Stimulated activated naive CD8-positive, alpha-beta T cell treated with anti-CD3 and anti-CD28 coated beads, Interleukin-15, amount 100 ng/mL, for 72 hours (primary cell): ENCODE measurements at regions not wholly inside any gene's neighbourhood (a gene's known extent, or its start where the extent isn't known, plus 50 kb on each side); places are given as distances from the start of the nearest gene placed in this dataset.
A peak's percentile ranks its signal among the peaks of the same experiment; 100 is the strongest.
"Not testable (repeated sequence)": the region's sequence is repeated elsewhere in the genome, so short reads cannot be mapped to it uniquely, and the experiment has no call there.

Experiments
- ATAC-seq: fragments of 150-1000 bp; cut with Tn5 transposase; 2 replicates; pipeline ENCODE4 v1.10.0; 2021; ENCODE audit warnings: mild to moderate bottlenecking, moderate library complexity
- DNase-seq, 2 donors: peaks; one replicate each; pipeline ENCODE4 v3.0.0; 2021 to 2022
- H3K27ac Mint-ChIP-seq, 2 donors: one replicate each; pipeline ENCODE4 v1.8.0; 2022; ENCODE audit warnings: mild to moderate bottlenecking in 2 of 2, mixed read lengths in 2 of 2, moderate library complexity in 2 of 2
- H3K27me3 Mint-ChIP-seq: one replicate; pipeline ENCODE4 v1.8.0; 2022; ENCODE audit warnings: mixed read lengths
- H3K4me1 Mint-ChIP-seq: one replicate; pipeline ENCODE4 v1.8.0; 2022; ENCODE audit warnings: mild to moderate bottlenecking, mixed read lengths
- H3K4me3 Mint-ChIP-seq, 2 donors: one replicate each; pipeline ENCODE4 v1.8.0; 2022; ENCODE audit warnings: mild to moderate bottlenecking in 2 of 2, mixed read lengths in 2 of 2, moderate library complexity in 1 of 2
- H3K9me3 Mint-ChIP-seq, 2 donors: one replicate each; pipeline ENCODE4 v1.8.0; 2022; ENCODE audit warnings: mixed read lengths in 2 of 2

DNA sequence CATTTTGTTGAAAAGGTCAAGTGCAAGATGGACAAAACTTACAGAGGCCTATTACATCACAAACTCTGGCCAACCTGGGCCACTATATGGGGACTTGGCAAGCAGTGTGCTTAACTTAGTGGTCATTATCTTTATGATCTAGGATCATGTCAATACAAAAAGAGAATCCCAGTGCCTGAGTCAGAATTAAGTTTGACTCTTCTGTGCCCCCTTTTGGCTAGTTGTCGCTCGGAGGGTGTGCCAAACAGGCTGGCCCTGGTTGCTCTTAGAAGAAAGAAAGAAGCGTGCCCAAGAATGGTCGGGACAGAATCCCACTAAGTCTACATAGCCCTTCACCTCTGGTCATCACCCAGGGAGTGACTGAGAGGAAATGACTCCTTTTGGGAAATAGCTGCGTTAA is 100.1 kb downstream of the EIF4E start:
- no peak overlapping the region for H3K4me3 Mint-ChIP-seq
- H3K27ac Mint-ChIP-seq = no peak overlapping the region
- no peaks in the 10 kb centered on the region for H3K9me3 Mint-ChIP-seq
- DNase-seq = peak; percentile 7 to 22
- peaks cover 9% of the 10 kb centered on the region for H3K4me1 Mint-ChIP-seq
- peak; percentile 53 for ATAC-seq
- no peaks in the 10 kb centered on the region for H3K27me3 Mint-ChIP-seq

DNA sequence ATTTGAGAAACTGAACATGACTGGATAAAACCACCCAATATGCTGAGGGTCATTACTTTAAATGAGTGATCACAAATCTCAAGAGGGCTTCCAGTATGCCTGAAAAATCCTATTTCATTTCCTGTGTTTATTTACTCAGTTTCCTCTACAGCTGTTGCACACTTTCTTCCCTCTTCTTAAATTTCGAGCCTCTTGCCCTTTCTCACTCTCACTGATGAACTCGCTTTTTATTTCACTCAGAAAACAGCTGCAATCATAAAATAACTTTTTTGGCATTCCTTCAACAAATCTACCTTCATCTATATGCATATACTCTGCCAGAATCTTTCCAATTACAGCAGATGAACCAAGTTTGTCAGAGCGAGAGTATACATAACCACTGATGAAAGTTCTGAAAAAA is 101.3 kb downstream of the EIF4E start:
- H3K27me3 Mint-ChIP-seq = no peaks in the 10 kb centered on the region
- H3K4me1 Mint-ChIP-seq = peaks cover 9% of the 10 kb centered on the region
- no peak for DNase-seq
- no peaks in the 10 kb centered on the region for H3K9me3 Mint-ChIP-seq
- ATAC-seq = no peak
- no peak overlapping the region for H3K4me3 Mint-ChIP-seq
- H3K27ac Mint-ChIP-seq = no peak overlapping the region

DNA sequence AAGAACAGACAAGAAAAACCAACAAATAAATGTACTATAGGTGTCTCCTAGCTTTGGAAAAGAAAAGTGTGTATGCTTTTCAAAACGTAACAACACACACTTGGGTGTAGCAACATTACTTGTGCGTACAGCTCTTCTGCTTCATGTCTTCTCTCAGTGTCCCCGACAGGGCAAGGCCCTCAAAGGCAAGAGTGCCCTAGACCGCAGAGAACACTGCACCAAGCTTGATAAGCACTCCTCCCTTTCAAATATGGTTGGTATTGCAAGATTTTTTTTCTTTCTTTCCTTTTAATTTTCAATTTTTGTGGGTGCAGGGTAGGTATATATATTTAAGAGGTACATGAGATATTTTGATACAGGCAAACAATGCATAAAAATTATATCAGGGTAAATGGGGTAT is 106.8 kb downstream of the EIF4E start:
- H3K4me1 Mint-ChIP-seq = no peaks in the 10 kb centered on the region
- H3K4me3 Mint-ChIP-seq = no peak overlapping the region
- H3K27me3 Mint-ChIP-seq = no peaks in the 10 kb centered on the region
- ATAC-seq (no peak), DNase-seq (no peak)
- H3K27ac Mint-ChIP-seq = no peak overlapping the region
- H3K9me3 Mint-ChIP-seq = peaks cover 0 to 7% of the 10 kb centered on the region in 2 donors

DNA sequence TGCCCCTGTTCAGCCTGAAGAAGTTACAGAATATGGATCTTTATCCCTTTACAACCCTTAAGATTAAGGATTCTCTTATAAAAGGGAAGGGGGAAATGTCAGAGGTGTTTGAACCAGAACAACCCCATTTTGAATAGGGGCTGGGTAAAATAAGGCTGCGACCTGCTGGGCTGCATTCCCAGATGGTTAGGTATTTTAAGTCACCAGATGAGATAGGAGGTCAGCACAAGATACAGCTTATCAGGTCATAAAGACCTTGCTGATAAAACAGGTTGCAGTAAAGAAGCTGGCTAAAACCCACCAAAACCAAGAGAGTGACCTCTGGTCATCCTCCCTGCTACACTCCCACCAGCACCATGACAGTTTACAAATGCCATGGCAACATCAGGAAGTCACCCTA is 110.8 kb downstream of the EIF4E start:
- DNase-seq, H3K9me3 Mint-ChIP-seq, H3K4me3 Mint-ChIP-seq, H3K4me1 Mint-ChIP-seq, H3K27me3 Mint-ChIP-seq, H3K27ac Mint-ChIP-seq, ATAC-seq: not testable (repeated sequence)

DNA sequence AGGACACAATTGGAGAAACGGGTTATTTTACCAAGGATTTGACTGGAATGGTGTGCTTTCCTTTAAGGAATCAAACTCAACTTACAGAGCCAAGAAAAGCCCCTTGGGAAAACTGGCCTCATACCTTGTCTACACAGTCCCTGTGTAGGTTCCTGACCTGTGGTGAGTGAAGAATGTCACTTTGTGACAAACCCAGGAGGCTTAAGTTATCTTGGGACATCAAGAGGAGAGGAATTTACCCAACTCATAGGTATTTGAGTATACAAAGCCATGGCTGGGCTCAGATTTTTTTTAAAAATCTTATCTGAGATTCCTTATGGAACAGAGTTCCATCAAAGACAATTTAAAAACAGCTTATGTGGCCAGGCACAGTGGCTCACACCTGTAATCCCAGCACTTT is 112.1 kb downstream of the EIF4E start:
- ATAC-seq (no peak), DNase-seq (no peak)
- Mint-ChIP-seq H3K27ac (no peak overlapping the region), H3K27me3 (no peaks in the 10 kb centered on the region), H3K4me3 (no peak overlapping the region), H3K9me3 (peaks cover 0 to 7% of the 10 kb centered on the region in 2 donors), H3K4me1 (no peaks in the 10 kb centered on the region)

DNA sequence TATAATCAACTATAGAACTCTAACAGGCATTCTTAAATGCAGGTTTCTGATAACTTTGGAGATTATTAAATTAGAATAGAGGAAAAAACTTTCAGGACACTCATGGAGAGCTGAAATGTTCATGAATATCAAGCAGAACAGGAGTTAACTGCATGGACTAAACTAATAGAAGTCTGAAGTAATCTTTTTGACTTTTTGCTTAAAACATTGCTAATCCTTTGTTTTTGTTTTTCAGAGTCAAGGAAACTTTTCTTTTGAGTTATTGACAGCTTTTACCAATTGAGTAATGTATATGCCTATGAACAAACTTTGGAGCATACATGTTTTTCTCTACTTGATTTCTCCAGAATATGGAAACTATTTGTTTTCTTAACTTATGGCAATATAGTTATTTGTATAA is 112.5 kb downstream of the EIF4E start:
- Mint-ChIP-seq H3K27me3 (no peaks in the 10 kb centered on the region), H3K27ac (no peak overlapping the region), H3K4me1 (no peaks in the 10 kb centered on the region), H3K4me3 (no peak overlapping the region), H3K9me3 (peaks cover 0 to 7% of the 10 kb centered on the region in 2 donors)
- ATAC-seq (no peak), DNase-seq (no peak)

DNA sequence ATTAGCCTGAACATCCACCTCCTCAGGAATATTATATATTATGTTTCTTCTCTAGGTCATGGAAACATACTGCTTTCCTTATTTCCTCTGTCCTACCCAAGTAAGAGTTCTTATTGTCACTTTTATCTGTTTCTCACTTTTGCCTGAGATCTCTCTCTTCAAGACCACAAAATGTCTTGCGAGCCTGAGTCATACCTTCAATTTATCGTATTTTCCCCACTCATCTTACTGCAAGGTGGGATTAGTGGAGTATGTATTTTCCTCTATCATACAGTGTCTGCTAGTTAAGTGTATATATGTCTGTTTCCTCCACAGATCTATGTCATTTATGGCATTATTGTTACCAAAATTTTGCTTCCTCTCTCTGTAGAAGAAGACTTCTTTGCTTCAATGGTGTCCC is 124.5 kb downstream of the EIF4E start:
- peaks cover 12% of the 10 kb centered on the region for H3K4me1 Mint-ChIP-seq
- H3K4me3 Mint-ChIP-seq = no peak overlapping the region
- no peak overlapping the region for H3K27ac Mint-ChIP-seq
- ATAC-seq = no peak
- DNase-seq = no peak
- H3K9me3 Mint-ChIP-seq = no peaks in the 10 kb centered on the region
- H3K27me3 Mint-ChIP-seq = no peaks in the 10 kb centered on the region

DNA sequence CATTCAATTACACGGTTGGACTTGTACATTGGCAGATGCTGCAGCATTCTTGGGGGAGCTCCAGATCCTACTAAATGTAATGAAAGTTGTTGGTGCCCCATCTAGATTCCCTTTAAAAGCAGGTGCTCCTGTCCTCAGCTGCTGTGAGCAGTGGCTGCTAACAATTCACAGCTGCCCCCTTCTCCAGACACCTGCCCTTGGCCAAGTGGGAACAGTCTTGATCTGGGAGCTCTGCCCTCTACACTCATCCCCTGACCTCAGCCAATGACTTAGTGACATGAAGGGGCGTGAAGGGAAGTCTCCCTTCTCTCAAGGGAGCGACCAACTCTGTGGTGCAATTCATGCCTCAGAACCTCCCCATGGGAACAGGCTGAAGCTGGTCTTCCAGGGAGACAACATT is 125.7 kb downstream of the EIF4E start:
- peaks cover 12% of the 10 kb centered on the region for H3K4me1 Mint-ChIP-seq
- no peak overlapping the region for H3K4me3 Mint-ChIP-seq
- H3K27me3 Mint-ChIP-seq = no peaks in the 10 kb centered on the region
- H3K9me3 Mint-ChIP-seq = no peaks in the 10 kb centered on the region
- DNase-seq (no peak), ATAC-seq (no peak)
- no peak overlapping the region for H3K27ac Mint-ChIP-seq

DNA sequence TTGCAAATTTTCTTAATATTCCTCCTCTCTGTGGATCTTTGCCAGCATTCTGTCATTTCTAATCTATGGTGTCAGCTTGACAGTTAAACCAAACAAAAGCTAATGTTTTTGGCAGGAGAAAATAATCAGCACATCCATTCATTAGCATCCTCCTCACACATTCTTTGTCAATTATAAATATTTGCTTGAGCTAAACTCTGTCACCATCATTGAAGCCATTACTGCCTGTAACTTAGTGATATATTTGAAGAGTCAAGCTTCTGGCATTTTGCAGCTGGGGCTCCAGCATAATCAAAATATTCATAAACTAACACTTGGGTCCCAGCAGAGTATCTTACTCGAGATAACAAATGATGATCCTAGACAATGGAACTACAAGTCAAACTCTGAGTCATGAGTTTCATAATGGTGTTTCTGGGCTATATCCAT is 126.1 kb downstream of the EIF4E start:
- ATAC-seq = no peak
- H3K4me3 Mint-ChIP-seq = no peak overlapping the region
- H3K4me1 Mint-ChIP-seq = peaks cover 12% of the 10 kb centered on the region
- no peak for DNase-seq
- no peak overlapping the region for H3K27ac Mint-ChIP-seq
- H3K27me3 Mint-ChIP-seq = no peaks in the 10 kb centered on the region
- H3K9me3 Mint-ChIP-seq = no peaks in the 10 kb centered on the region

DNA sequence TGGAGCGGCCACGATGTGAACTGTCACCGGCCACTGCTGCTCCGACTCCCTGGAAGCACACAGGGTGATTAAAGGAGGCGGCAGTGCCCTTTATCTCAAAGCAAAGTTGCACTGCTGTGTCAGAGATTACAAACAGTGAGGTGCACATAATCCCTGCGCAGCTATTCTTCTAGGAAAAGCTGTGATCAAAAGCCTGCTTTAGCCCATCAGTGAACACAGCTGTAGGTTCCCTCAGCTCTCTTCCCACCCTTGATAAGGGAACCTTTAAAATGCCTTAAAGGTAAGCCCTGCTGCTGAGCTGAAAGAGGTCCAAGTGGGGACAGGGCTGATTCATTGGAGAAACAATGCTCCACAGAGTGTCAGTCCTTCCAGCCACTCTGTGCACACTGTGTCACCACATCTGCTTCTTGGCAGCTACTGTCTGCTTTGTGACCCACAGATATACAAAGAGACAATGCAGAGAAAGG is 127.6 kb downstream of the EIF4E start:
- peaks cover 12% of the 10 kb centered on the region for H3K4me1 Mint-ChIP-seq
- no peaks in the 10 kb centered on the region for H3K9me3 Mint-ChIP-seq
- ATAC-seq (no peak), DNase-seq (no peak)
- no peak overlapping the region for H3K27ac Mint-ChIP-seq
- H3K27me3 Mint-ChIP-seq = no peaks in the 10 kb centered on the region
- H3K4me3 Mint-ChIP-seq = no peak overlapping the region

DNA sequence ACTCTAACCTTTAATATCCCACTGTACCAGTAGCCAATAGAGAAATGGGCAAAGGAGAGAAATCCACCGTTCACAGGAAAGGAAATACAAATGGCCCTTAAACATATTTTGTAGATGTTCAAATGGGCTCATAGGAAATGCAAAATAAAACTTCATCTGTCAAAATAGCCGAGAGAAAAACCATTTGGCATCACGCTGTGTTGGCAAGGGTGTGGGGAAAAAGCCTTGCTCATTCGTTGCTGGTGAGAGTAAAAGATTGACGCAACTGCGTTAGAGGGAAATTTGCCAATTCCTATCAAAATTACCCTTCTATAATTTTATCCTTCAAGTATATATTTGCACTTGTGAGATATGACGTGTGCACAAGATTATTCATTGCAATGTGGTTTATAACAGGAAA is 131.9 kb downstream of the EIF4E start:
- peaks cover 15% of the 10 kb centered on the region for H3K4me1 Mint-ChIP-seq
- H3K27me3 Mint-ChIP-seq = no peaks in the 10 kb centered on the region
- no peak overlapping the region for H3K4me3 Mint-ChIP-seq
- no peak for ATAC-seq
- H3K27ac Mint-ChIP-seq = no peak overlapping the region
- no peak for DNase-seq
- H3K9me3 Mint-ChIP-seq = no peaks in the 10 kb centered on the region

DNA sequence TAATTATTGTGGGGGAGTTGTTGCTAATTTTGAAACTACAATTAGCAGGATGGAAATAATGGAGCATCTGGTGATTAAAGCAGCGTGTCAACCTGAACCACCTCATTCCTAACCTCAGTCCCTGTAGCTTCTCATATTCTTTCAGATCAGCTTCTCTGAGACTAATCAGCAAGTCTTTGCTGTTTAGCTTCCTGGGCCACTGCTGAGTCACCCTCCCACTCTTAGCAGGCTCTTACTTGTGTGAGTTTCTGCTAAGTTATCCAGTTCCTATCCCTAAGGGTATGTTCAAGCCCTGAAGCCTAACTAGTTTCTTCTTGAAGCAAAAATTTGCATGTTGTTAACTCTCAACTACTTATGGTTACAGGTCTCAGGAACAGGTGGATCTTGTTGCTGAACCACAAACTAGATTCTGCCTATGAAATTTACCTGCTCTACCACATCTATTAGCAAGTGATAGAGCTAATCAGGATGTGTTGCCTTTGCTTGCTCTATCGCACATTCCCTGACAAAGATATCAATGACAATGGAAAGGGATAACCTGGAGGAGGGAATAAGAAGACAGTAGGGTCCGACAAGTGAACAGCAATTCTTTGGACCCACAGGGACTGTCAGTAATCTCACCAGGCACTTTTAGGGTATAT is 134.2 kb downstream of the EIF4E start:
- Mint-ChIP-seq H3K4me1 (peaks cover 15% of the 10 kb centered on the region), H3K27me3 (no peaks in the 10 kb centered on the region), H3K9me3 (no peaks in the 10 kb centered on the region), H3K27ac (no peak overlapping the region), H3K4me3 (no peak overlapping the region)
- ATAC-seq (peak; percentile 84), DNase-seq (peak in 1 of 2 donors; percentile 14)

DNA sequence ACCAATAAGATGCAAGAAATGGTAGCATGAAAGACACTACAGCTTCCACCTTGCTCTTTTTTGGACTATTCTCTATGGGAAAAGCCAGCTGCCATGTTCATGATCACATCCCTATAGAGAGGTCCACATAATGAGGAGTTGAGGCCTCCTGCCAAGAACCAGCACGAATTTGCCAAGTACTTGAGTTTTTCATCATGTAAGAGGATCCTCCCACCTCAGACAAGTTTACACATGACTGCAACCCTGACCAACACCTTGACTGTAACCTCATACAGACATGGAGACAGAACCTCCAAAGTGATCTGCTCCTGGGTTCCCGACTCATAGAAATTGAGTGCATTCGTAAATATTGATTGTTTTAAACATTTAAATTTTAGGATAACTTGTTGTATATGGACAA is 135.2 kb upstream of the TSPAN5 start:
- H3K27ac Mint-ChIP-seq = no peak overlapping the region
- DNase-seq = no peak

DNA sequence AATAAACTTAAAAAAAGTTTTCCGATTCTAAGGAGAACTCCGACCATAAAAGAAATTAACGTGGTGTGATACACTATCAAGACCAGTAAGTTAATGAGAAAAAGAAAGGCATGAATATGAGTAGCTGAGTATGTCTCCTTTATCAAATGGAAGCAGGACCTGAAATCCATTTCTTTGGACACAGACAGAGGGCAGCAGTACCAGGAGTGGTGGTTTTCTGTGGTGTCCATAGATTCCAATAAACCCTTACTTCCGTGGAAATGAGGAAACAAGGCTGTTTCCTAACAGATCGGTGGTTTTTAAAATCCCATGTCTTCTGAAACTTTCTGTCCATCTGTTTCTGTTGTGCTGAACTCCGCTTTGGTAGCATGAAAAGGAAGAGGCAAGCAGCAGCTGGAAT is 128.5 kb upstream of the TSPAN5 start:
- Mint-ChIP-seq H3K27me3 (no peaks in the 10 kb centered on the region), H3K27ac (no peak overlapping the region), H3K4me3 (no peak overlapping the region), H3K4me1 (no peaks in the 10 kb centered on the region), H3K9me3 (no peaks in the 10 kb centered on the region)
- ATAC-seq (no peak), DNase-seq (no peak)

More for the DNA sequence above, 135.2 kb upstream of the TSPAN5 start:
- no peak overlapping the region for H3K4me3 Mint-ChIP-seq
- H3K4me1 Mint-ChIP-seq = peaks cover 15% of the 10 kb centered on the region
- no peaks in the 10 kb centered on the region for H3K9me3 Mint-ChIP-seq
- H3K27me3 Mint-ChIP-seq = no peaks in the 10 kb centered on the region
- no peak for ATAC-seq

DNA sequence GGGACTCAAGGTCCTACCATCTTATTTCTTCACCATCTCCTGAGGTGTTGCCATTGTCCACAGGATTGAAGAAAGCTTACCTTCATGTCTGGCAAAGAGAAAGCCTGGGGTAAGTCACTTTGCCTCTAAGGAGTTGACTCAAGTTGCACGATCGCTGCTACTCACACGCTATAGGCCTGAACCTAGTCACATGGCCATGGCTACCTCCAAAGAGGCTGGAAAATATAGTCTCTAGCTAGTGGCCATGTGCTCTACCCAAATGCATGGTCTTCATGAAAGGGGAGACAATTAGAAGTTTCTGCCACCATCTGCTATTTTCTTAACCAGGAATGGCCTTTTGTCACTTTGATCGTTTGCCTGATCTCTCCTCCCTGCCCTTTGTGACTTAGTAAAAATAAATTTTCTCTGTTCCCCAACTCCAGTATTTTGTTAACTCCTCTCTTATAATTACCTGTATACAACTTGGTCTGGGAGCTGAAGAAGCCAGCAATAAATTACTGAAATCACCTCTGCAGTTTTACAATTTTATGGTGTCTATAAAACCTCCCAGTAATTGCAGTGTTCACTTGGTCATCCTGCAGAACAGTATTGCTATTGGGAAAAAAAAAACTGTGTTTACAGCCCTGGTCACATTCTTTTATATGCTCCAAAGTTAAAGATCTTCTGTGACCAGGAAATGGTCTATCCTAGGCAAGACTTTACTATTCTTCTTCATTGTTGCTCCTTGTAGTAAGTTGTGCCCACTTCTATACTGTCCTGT is 126.7 kb upstream of the TSPAN5 start:
- DNase-seq = no peak
- Mint-ChIP-seq H3K27ac (no peak overlapping the region), H3K9me3 (no peaks in the 10 kb centered on the region), H3K4me3 (no peak overlapping the region), H3K27me3 (no peaks in the 10 kb centered on the region), H3K4me1 (no peaks in the 10 kb centered on the region)
- no peak for ATAC-seq

DNA sequence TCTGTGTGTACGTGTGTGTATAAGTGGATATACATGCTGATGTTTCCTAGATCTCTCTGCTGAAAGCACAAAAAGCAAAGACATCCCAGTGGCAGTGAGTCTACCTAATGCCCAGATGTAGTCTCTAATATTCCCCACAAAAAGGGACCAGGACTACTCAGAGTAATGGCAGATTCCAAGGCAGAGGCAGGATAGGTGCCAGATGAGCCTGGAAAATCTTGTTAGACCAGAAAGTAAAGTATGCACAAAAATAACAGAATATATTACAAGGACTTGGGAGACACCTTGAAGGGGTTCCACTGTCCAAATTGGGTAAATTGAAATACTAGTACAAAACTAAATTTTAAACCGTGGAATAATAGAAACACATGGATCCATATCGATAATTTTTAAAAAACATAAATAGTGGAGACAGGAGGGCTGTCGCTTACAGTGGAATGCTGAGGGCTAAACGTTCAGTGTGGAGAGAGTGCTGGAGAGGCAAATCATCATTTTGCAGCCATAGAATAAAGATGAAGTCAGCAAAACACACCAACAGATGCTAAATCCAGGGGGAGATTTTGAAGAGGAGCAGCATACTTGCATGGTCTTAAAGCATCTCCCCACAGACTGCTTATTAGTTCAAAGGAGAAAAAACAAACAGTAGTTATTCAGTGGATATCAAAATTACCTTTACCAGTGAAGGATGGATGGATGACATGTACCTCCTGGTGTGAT is 123.4 kb upstream of the TSPAN5 start:
- H3K9me3 Mint-ChIP-seq = no peaks in the 10 kb centered on the region
- DNase-seq = no peak
- no peaks in the 10 kb centered on the region for H3K27me3 Mint-ChIP-seq
- no peak overlapping the region for H3K27ac Mint-ChIP-seq
- H3K4me1 Mint-ChIP-seq = no peaks in the 10 kb centered on the region
- no peak for ATAC-seq
- H3K4me3 Mint-ChIP-seq = no peak overlapping the region
